ENCODE measurements at regions not wholly inside any gene's neighbourhood (a gene's known extent, or its start where the extent isn't known, plus 50 kb on each side); places are given as distances from the start of the nearest gene placed in this dataset.

GRCh38 chr13:61672756-61673155 is 257.1 kb upstream of the PCDH20 start:
- TF ChIP-seq, protein P1, sequence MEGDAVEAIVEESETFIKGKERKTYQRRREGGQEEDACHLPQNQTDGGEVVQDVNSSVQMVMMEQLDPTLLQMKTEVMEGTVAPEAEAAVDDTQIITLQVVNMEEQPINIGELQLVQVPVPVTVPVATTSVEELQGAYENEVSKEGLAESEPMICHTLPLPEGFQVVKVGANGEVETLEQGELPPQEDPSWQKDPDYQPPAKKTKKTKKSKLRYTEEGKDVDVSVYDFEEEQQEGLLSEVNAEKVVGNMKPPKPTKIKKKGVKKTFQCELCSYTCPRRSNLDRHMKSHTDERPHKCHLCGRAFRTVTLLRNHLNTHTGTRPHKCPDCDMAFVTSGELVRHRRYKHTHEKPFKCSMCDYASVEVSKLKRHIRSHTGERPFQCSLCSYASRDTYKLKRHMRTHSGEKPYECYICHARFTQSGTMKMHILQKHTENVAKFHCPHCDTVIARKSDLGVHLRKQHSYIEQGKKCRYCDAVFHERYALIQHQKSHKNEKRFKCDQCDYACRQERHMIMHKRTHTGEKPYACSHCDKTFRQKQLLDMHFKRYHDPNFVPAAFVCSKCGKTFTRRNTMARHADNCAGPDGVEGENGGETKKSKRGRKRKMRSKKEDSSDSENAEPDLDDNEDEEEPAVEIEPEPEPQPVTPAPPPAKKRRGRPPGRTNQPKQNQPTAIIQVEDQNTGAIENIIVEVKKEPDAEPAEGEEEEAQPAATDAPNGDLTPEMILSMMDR (IDR thresholded peaks at IDR 0.05): no peak
- TF ChIP-seq POLR2A (IDR thresholded peaks at IDR 0.05): no peak
